ENCODE measurements at regions not wholly inside any gene's neighbourhood (a gene's known extent, or its start where the extent isn't known, plus 50 kb on each side); places are given as distances from the start of the nearest gene placed in this dataset.

GRCh38 chr2:208935531-208935930 lies 488.3 kb upstream of the MAP2 start:
- TF ChIP-seq TAF1 (conservative IDR thresholded peaks at IDR 0.05): no peak
- TF ChIP-seq, protein P1, sequence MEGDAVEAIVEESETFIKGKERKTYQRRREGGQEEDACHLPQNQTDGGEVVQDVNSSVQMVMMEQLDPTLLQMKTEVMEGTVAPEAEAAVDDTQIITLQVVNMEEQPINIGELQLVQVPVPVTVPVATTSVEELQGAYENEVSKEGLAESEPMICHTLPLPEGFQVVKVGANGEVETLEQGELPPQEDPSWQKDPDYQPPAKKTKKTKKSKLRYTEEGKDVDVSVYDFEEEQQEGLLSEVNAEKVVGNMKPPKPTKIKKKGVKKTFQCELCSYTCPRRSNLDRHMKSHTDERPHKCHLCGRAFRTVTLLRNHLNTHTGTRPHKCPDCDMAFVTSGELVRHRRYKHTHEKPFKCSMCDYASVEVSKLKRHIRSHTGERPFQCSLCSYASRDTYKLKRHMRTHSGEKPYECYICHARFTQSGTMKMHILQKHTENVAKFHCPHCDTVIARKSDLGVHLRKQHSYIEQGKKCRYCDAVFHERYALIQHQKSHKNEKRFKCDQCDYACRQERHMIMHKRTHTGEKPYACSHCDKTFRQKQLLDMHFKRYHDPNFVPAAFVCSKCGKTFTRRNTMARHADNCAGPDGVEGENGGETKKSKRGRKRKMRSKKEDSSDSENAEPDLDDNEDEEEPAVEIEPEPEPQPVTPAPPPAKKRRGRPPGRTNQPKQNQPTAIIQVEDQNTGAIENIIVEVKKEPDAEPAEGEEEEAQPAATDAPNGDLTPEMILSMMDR (IDR thresholded peaks at IDR 0.05; ENCODE audit: low read depth, low read length, missing input control): no peak
- TF ChIP-seq, protein P2, sequence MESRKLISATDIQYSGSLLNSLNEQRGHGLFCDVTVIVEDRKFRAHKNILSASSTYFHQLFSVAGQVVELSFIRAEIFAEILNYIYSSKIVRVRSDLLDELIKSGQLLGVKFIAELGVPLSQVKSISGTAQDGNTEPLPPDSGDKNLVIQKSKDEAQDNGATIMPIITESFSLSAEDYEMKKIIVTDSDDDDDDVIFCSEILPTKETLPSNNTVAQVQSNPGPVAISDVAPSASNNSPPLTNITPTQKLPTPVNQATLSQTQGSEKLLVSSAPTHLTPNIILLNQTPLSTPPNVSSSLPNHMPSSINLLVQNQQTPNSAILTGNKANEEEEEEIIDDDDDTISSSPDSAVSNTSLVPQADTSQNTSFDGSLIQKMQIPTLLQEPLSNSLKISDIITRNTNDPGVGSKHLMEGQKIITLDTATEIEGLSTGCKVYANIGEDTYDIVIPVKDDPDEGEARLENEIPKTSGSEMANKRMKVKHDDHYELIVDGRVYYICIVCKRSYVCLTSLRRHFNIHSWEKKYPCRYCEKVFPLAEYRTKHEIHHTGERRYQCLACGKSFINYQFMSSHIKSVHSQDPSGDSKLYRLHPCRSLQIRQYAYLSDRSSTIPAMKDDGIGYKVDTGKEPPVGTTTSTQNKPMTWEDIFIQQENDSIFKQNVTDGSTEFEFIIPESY (IDR thresholded peaks at IDR 0.05): no peak
- no peak for TF ChIP-seq RAD21 (IDR thresholded peaks at IDR 0.05)
- no peak for TF ChIP-seq GABPA (IDR thresholded peaks at IDR 0.05 in 1 of 2, conservative IDR thresholded peaks at IDR 0.05 in 1 of 2)
- TF ChIP-seq, protein P3, sequence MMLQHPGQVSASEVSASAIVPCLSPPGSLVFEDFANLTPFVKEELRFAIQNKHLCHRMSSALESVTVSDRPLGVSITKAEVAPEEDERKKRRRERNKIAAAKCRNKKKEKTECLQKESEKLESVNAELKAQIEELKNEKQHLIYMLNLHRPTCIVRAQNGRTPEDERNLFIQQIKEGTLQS (IDR thresholded peaks at IDR 0.05): no peak
- TF ChIP-seq, protein P4, sequence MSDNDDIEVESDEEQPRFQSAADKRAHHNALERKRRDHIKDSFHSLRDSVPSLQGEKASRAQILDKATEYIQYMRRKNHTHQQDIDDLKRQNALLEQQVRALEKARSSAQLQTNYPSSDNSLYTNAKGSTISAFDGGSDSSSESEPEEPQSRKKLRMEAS (IDR thresholded peaks at IDR 0.05): no peak
